B cell (primary cell): ENCODE measurements at regions not wholly inside any gene's neighbourhood (a gene's known extent, or its start where the extent isn't known, plus 50 kb on each side); places are given as distances from the start of the nearest gene placed in this dataset.

Experiments
- CTCF ChIP-seq: fragments of 200-600 bp; IDR thresholded peaks from one replicate; pipeline ENCODE4 v1.8.0; 2022; ENCODE audit warnings: antibody characterized with exemption, mild to moderate bottlenecking
- EZH2 ChIP-seq: IDR thresholded peaks from 2 replicates; pipeline ENCODE4 v1.6.1; 2012; ENCODE audit warnings: borderline replicate concordance, low read depth, mild to moderate bottlenecking, moderate library complexity, low read length; ENCODE audit not compliant: insufficient read depth, poor library complexity, severe bottlenecking

- TF ChIP-seq CTCF (no peak), EZH2 (no peak)
Measured at GRCh38 chr6:140230282-140230681, 855.8 kb upstream of the CITED2 start.
